ENCODE measurements at regions not wholly inside any gene's neighbourhood (a gene's known extent, or its start where the extent isn't known, plus 50 kb on each side); places are given as distances from the start of the nearest gene placed in this dataset.
A peak's percentile ranks its signal among the peaks of the same experiment; 100 is the strongest.

- no peak for DNase-seq (ENCODE audit: low read depth)
Observed at GRCh38 chr10:113967126-113967525, 76.5 kb upstream of the ADRB1 start.

DNA sequence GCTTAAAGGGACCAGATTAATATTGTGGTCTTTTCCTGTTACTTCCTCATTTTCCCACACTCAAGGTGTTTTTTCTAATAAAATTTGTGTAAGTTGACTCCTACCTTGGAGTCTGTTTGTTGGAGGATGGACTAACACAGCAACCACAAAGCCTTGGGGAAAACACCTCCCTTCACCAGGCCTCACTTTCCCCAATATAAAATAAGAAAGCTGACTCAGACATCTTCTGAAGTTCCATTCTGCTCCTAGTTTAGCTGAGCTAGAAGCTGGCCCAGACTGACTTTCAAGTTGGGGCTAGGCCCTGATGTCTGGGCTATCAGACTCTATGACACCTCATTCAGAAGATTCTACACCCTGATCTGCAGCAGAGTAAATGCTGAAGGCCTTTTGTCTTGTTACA lies 73.0 kb upstream of the ADRB1 start:
- DNase-seq (ENCODE audit: low read depth) = no peak

DNA sequence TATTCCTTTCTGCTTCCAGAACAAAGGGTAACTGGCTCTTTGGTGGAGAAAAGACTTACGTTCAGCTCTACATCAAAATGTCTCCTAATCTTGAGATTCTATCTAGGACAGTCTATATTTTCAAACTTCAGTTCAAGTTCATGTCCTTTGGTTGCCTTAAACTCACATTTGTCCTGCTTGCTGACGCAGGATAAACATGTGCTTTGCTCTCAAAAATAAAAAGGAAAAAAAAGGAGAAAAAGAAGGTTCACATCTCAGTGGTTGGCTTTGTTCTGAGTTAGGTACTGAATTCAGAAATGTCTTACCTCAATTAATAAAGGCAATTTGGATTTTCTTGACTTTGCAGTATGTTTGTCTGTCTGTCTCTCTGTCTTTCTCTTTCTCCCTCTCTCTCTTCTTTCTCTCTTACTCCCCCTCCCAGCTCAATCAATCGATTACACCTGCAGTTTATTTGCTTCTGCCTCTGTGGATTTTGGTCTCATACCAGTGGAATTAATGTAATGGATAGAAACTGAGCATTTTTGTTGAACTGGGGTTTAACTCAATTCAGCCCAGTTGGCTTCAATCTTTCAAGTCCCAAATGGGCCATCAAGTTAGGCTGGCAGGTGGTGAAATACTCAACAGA lies 72.2 kb upstream of the ADRB1 start:
- DNase-seq (ENCODE audit: low read depth) = no peak

DNA sequence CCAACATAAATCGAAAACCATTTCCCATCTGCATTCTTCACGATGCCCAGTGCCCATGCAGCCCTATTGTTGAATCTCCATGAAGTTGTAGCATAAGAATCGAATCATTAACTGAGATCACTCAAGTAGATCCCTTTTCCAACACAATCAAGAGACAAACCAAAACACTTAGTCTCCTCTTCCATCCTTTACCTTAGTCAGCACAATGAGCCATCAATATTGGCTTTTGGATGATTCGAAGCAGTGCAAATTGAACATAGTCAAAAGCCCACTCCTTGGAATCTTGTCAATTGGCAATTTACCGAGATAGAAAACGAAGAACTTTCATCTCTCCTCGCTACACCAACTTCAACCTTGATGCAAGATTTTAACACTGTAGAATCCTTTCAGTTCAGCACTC lies 66.5 kb upstream of the ADRB1 start:
- DNase-seq (ENCODE audit: low read depth) = no peak

DNA sequence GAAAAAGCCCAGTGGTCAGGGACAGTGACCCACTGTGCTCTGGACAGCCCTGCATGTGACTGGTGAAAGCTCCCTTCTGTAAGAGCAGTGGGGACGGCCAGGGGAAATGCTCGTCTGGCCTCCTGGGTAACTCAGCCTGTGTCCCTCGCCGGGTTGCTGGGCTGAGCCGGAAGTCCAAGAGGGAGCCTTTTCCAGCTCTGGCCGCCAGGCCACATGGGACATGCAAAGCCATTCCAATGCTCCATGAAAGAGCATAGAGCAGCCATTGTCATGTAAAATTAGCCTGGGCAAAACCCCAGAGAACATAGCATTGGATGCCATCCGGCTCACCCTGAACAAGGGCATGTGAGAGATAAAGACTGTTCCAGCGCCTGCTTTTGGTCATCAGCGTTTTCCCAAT lies 64.9 kb upstream of the ADRB1 start:
- DNase-seq (ENCODE audit: low read depth) = no peak

DNA sequence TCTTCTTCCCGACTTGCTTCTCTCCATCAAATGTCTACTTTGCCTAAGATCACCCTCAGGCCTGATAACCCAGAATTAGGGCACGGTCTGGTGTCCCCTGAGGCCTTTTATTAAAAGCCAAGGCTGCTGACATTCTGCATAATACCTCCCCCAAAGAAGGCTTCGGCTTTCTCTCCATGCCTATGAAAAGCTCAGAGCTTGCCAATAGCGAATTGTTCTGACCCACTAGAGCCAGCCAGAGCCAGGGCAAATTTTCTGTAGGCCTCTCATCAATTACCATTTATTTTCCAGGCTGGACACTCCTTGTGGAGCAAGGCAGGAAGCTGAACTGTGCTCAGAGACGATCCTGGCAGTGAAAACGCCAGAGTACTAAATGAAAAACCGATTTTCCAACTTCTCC lies 64.3 kb upstream of the ADRB1 start:
- no peak for DNase-seq (ENCODE audit: low read depth)

- DNase-seq (ENCODE audit: low read depth) = no peak
Observed at GRCh38 chr10:113980408-113981087, 63.1 kb upstream of the ADRB1 start.

- no peak for DNase-seq (ENCODE audit: low read depth)
Observed at GRCh38 chr10:113982296-113982695, 61.4 kb upstream of the ADRB1 start.

- no peak for DNase-seq (ENCODE audit: low read depth)
Observed at GRCh38 chr10:113982769-113983168, 60.9 kb upstream of the ADRB1 start.

DNA sequence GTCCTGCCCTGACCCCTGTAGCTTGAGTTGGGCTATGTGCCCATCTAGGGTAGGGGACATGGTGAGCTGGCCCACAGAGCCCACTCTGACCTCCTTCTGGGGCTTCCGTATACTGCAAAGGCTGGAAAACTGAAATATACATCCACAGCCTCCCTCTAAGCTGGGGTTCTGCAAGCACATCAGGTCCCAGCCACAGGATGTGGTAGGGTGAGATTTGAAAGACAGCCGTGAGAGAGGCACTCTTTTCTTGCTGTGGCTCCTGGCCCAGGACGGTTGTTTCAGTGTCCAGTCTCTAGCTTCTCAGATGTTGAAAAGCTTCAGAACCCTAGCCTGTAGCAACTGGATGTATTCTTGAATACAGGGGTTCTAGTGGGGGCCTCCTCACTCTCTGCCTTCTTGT lies 60.1 kb upstream of the ADRB1 start:
- no peak for DNase-seq (ENCODE audit: low read depth)

GRCh38 chr10:113985297-113985844 lies 58.3 kb upstream of the ADRB1 start:
- no peak for DNase-seq (ENCODE audit: low read depth)

DNA sequence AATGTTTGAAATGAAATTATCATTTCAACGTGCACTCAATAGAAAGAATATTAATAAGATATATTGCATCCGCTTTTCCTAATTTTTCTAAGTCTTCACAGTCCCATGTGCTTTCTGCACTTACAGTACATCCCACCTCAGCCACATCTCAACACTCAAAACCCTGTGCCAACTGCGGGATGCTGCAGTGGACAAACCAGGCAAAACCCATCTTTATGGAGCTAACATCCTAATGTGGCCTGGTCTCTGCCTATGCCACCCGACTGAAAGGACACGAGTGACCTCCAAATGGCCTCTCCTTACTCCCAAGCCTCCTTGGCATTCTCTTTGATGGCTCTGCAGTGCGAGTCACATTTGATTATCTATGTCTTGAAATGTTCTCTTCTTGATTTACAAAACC lies 57.4 kb upstream of the ADRB1 start:
- DNase-seq (ENCODE audit: low read depth) = no peak

DNA sequence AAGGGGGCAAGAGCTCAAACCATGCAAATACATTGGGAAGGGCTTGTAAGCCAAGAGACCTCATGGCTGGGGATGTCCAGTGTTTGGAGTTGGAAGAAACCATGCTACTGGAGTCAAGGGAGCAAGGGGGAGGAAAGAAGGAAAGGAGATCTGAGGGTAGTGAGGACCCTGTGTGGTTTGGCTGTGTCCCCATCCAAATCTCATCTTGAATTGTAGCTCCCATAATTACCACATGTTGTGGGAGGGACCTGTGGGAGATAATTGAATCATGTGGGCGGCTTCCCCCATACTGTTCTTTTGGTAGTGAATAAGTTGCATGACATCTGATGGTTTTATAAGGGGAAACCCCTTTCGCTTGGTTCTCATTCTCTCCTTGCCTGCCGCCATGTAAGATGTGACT lies 56.5 kb upstream of the ADRB1 start:
- DNase-seq (ENCODE audit: low read depth) = no peak

- no peak for DNase-seq (ENCODE audit: low read depth)
Observed at GRCh38 chr10:113987805-113988204, 55.9 kb upstream of the ADRB1 start.

GRCh38 chr10:113988535-113988934 lies 55.1 kb upstream of the ADRB1 start:
- DNase-seq (ENCODE audit: low read depth) = no peak

GRCh38 chr10:113991091-113991860 lies 52.4 kb upstream of the ADRB1 start:
- DNase-seq (ENCODE audit: low read depth) = peak; percentile 73

- peak; percentile 10 for DNase-seq (ENCODE audit: low read depth)
Observed at GRCh38 chr10:113992471-113993011, 51.1 kb upstream of the ADRB1 start.

DNA sequence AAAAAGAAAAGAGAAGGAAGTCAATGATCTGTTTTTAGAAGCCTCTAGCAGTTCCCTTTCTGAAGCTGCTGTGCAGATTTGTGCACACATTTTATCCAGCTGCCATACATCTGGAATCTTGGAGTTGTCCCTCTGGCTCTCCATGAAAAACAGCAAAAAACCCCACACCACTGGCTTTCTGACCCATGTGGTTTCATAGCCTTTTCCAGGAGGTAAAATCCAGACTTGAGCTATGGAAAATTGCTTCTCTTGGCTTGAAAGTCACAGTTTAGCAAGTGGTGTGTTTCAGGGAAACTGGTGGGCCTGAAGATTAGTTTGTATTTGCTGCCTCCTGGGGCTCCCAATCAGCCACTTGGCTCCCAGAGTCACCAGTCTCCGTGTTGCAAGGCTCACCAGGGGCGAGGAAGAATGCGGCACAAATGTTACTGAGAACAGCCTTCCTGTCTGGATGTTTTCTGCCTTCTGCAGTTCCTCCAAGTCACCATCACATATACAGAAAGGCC lies 50.1 kb upstream of the ADRB1 start:
- no peak for DNase-seq (ENCODE audit: low read depth)
